GM12878 (cell line): ENCODE measurements at regions not wholly inside any gene's neighbourhood (a gene's known extent, or its start where the extent isn't known, plus 50 kb on each side); places are given as distances from the start of the nearest gene placed in this dataset.

Experiments used
- ATAC-seq: fragments of 200-7000 bp; cut with Tn5 transposase; 3 replicates; pipeline ENCODE4 v1.9.1; 2020; ENCODE audit warnings: mild to moderate bottlenecking, moderate library complexity
- BruUV-seq: library from RNA; stranded (reverse); fragments of 400-500 nt; replicated peaks from 2 replicates; lab custom pipeline; 2021; lab: Mats Ljungman, UMichigan
- CTCF ChIA-PET: fragments of 300-600 bp; sonication (Branson Sonifier 250); formaldehyde crosslinking; extraction: SDS; loops from one replicate; lab custom pipeline; 2021; ENCODE audit warnings: inconsistent platforms; lab: Yijun Ruan, JAX
- POLR2A ChIA-PET: fragments of 350-600 bp; formaldehyde crosslinking; extraction: SDS; loops from one replicate; lab custom pipeline; 2021; ENCODE audit warnings: inconsistent platforms; lab: Charles Lee
- RAD21 ChIA-PET: fragments of 300-600 bp; sonication (Branson Sonifier 250); formaldehyde crosslinking; loops from one replicate; lab custom pipeline; 2023; ENCODE audit warnings: antibody characterized with exemption; ENCODE audit not compliant: unreplicated experiment; lab: Charles Lee
- SMC1A ChIA-PET: fragments of 300-600 bp; sonication (Branson Sonifier 250); formaldehyde crosslinking; loops from one replicate; lab custom pipeline; 2023; ENCODE audit not compliant: unreplicated experiment, uncharacterized antibody; lab: Charles Lee
- DNase-seq: peaks from one replicate; pipeline ENCODE4 v3.0.0-alpha.2; 2011; ENCODE audit warnings: low read depth, low spot score
- FAIRE-seq: peaks from 3 replicates; lab custom pipeline; 2011; peaks lifted over from hg19 to GRCh38; lab: Jason Lieb, UNC
- H2AFZ ChIP-seq: 2 replicates; pipeline ENCODE4 v1.6.0; 2011; ENCODE audit warnings: low read depth, low read length, control low read depth; ENCODE audit not compliant: control insufficient read depth
- H3K27ac ChIP-seq: 2 replicates; pipeline ENCODE4 v1.5.1; 2011; ENCODE audit warnings: control low read depth; ENCODE audit not compliant: control insufficient read depth, insufficient read depth
- H3K27me3 ChIP-seq, 2 experiments: replicated peaks in 1 of 2; 2 replicates each; pipeline versions ENCODE4 v1.6.0 to v1.6.1; 2011; ENCODE audit warnings: low read length in 1 of 2; ENCODE audit not compliant: control insufficient read depth in 2 of 2, insufficient read depth in 2 of 2
- H3K36me3 ChIP-seq, 2 experiments: 2 replicates each; pipeline ENCODE4 v1.5.1; 2011; ENCODE audit warnings: low read length in 1 of 2; ENCODE audit not compliant: control insufficient read depth in 2 of 2, insufficient read depth in 2 of 2
- H3K4me1 ChIP-seq: 2 replicates; pipeline ENCODE4 v1.6.1; 2011; ENCODE audit warnings: mild to moderate bottlenecking, low read length, moderate library complexity, mixed read lengths; ENCODE audit not compliant: control insufficient read depth, insufficient read depth
- H3K4me2 ChIP-seq: 2 replicates; pipeline ENCODE4 v1.6.0; 2011; ENCODE audit warnings: control low read depth; ENCODE audit not compliant: control insufficient read depth, insufficient read depth
- H3K4me3 ChIP-seq: fragments of 200-600 bp; sonication (generic); 2 replicates; pipeline ENCODE4 v1.5.1; 2016
- H3K79me2 ChIP-seq: 2 replicates; pipeline ENCODE4 v1.6.0; 2011; ENCODE audit warnings: low read length; ENCODE audit not compliant: control insufficient read depth, insufficient read depth
- H3K9ac ChIP-seq: 2 replicates; pipeline ENCODE4 v1.8.0; 2011; ENCODE audit warnings: low read length, control low read depth, mixed read lengths; ENCODE audit not compliant: control insufficient read depth, insufficient read depth
- H3K9me3 ChIP-seq: replicated peaks from 3 replicates; pipeline ENCODE4 v1.5.1; 2011; ENCODE audit warnings: mild to moderate bottlenecking, low read length; ENCODE audit not compliant: control insufficient read depth, insufficient read depth
- H4K20me1 ChIP-seq: 2 replicates; pipeline ENCODE4 v1.6.0; 2011; ENCODE audit not compliant: control insufficient read depth, insufficient read depth
- CEBPZ ChIP-seq: fragments of 150-350 bp; IDR thresholded peaks from 2 replicates; pipeline ENCODE4 v1.6.1; 2016; ENCODE audit warnings: low read depth, low read length
- CHD4 ChIP-seq: fragments of 200-600 bp; sonication (generic); IDR thresholded peaks from 2 replicates; pipeline ENCODE4 v1.6.1; 2016; ENCODE audit warnings: mild to moderate bottlenecking
- E4F1 ChIP-seq: fragments of 450-650 bp; IDR thresholded peaks from 2 replicates; pipeline ENCODE4 v1.6.1; 2018; ENCODE audit warnings: borderline replicate concordance, mild to moderate bottlenecking; ENCODE audit not compliant: partially characterized antibody
- EP300 ChIP-seq, 2 experiments: fragments of 150-350 bp in 1 of 2; IDR thresholded peaks; 2 replicates each; pipeline ENCODE4 v1.6.1; 2011 to 2012; ENCODE audit warnings: low read depth in 2 of 2, low read length in 2 of 2, borderline replicate concordance in 1 of 2, improper control_type of control experiment in 1 of 2, inconsistent platforms in 1 of 2; ENCODE audit not compliant: control insufficient read depth in 1 of 2
- KDM1A ChIP-seq: fragments of 200-600 bp; sonication (generic); IDR thresholded peaks from 2 replicates; pipeline ENCODE4 v1.6.1; 2016; ENCODE audit warnings: borderline replicate concordance
- NR2F1 ChIP-seq: fragments of 450-650 bp; conservative IDR thresholded peaks from 2 replicates; pipeline ENCODE4 v1.6.1; 2017; ENCODE audit warnings: mild to moderate bottlenecking
- TARDBP ChIP-seq: IDR thresholded peaks from 2 replicates; pipeline ENCODE4 v1.6.1; 2016; ENCODE audit warnings: borderline replicate concordance
- YY1 ChIP-seq: IDR thresholded peaks from 2 replicates; pipeline ENCODE4 v1.6.1; 2011; ENCODE audit warnings: low read depth, mild to moderate bottlenecking, low read length
- whole genome bisulfite sequencing: methylation state at CpG from one replicate; pipeline ENCODE4 v1.1.6; 2016; ENCODE audit warnings: low lambda C conversion rate; ENCODE audit not compliant: insufficient replicate concordance, insufficient coverage; ENCODE audit errors: missing lambda C conversion rate; 5-methylcytosine and 5-hydroxymethylcytosine counted together
- in situ Hi-C: fragments of 300-500 bp; cut with MboI; formaldehyde crosslinking; loops from 9 replicates; pipeline ENCODE4 v1.14.3; 2018; ENCODE audit warnings: mixed read lengths
- intact Hi-C: fragments of 100-400 bp; cut with micrococcal nuclease; formaldehyde crosslinking; loops from one replicate; pipeline ENCODE4 v1.14.2; 2022; ENCODE audit not compliant: unreplicated experiment

- no peak for TF ChIP-seq E4F1
- Histone ChIP-seq H2AFZ (no peak overlapping the region), H3K36me3 (no peaks in the 10 kb centered on the region), H4K20me1 (no peaks in the 10 kb centered on the region; the same call in 1 of the 2 replicates), H3K27ac (no peak overlapping the region), H3K9me3 (no peaks in the 10 kb centered on the region), H3K4me1 (no peaks in the 10 kb centered on the region), H3K4me3 (no peak overlapping the region), H3K79me2 (no peaks in the 10 kb centered on the region), H3K9ac (no peak overlapping the region), H3K27me3 (peaks cover 0 to 2% of the 10 kb centered on the region in 2 experiments; a peak in 1 of 4 replicates), H3K4me2 (no peak overlapping the region)
- DNase-seq (no peak), FAIRE-seq (no peak), ATAC-seq (no peak)
- in situ Hi-C loops (loop anchor here (10.0 kb wide), 1 partner anchor 197 kb away; no protein-coding TSS in a partner anchor), intact Hi-C loops (loop anchor here (2.0 kb wide), 1 partner anchor 205 kb away; no protein-coding TSS in a partner anchor)
- WGBS, result 49% methylated on average over 5 of the region's 5 CpGs
- RAD21 ChIA-PET, result interaction anchor here (0.6 to 1.6 kb wide), 3 partner anchors 192 to 207 kb away, joined by 3 to 17 read pairs (median 3); no protein-coding TSS in a partner anchor
- POLR2A ChIA-PET, result interaction anchor here (0.6 kb wide), 1 partner anchor 202 kb away, joined by 13 read pairs; no protein-coding TSS in a partner anchor
- no TSS peak for BruUV-seq
- CTCF ChIA-PET, result interaction anchor here (0.6 to 2.4 kb wide), 12 partner anchors 9 to 304 kb away, joined by 3 to 20 read pairs (median 3); no protein-coding TSS in a partner anchor
- SMC1A ChIA-PET, result interaction anchor here (1.2 to 1.7 kb wide), 2 partner anchors 205 to 265 kb away, joined by 4 to 15 read pairs; no protein-coding TSS in a partner anchor
Measured at GRCh38 chr5:79878136-79878679, 112.9 kb downstream of the MTX3 start.

- H3K4me1 ChIP-seq, result no peaks in the 10 kb centered on the region
- POLR2A ChIA-PET, result no interaction called here
- ATAC-seq (no peak), FAIRE-seq (no peak), DNase-seq (no peak)
- H3K9me3 ChIP-seq, result no peaks in the 10 kb centered on the region
- no peak overlapping the region for H3K27ac ChIP-seq
- no peaks in the 10 kb centered on the region for H3K36me3 ChIP-seq
- BruUV-seq, result no TSS peak
- intact Hi-C loops, result no loop called here
- H3K9ac ChIP-seq, result no peak overlapping the region
- H3K27me3 ChIP-seq, result peaks cover 0 to 2% of the 10 kb centered on the region in 2 experiments; a peak in 1 of 4 replicates
- RAD21 ChIA-PET, result no interaction called here
- H3K4me2 ChIP-seq, result no peak overlapping the region
- 0% methylated on average over 1 of the region's 1 CpG for WGBS
- CTCF ChIA-PET, result interaction anchor here (0.6 kb wide), 1 partner anchor 308 kb away, joined by 3 read pairs; no protein-coding TSS in a partner anchor
- no peaks in the 10 kb centered on the region for H3K79me2 ChIP-seq
- no peak overlapping the region for H3K4me3 ChIP-seq
- H4K20me1 ChIP-seq, result no peaks in the 10 kb centered on the region; the same call in 1 of the 2 replicates
- SMC1A ChIA-PET, result no interaction called here
- no peak overlapping the region for H2AFZ ChIP-seq
- in situ Hi-C loops, result loop anchor here (10.0 kb wide), 1 partner anchor 198 kb away; no protein-coding TSS in a partner anchor
- TF ChIP-seq YY1 (no peak), EP300 (IDR thresholded peaks at IDR 0.05; ENCODE audit: borderline replicate concordance in 1 of 2, control insufficient read depth in 1 of 2, low read depth in 2 of 2, low read length in 2 of 2) (no peak), TARDBP (no peak), CEBPZ (no peak), CHD4 (no peak), NR2F1 (no peak), KDM1A (no peak)
Measured at GRCh38 chr5:79876456-79876855, 114.6 kb downstream of the MTX3 start.
